Pancreas (tissue), 10 donors: ENCODE measurements at regions not wholly inside any gene's neighbourhood (a gene's known extent, or its start where the extent isn't known, plus 50 kb on each side); places are given as distances from the start of the nearest gene placed in this dataset.

Experiments
- ATAC-seq, 4 donors: fragments of 200-7000 bp; cut with Tn5 transposase; one replicate each; pipeline versions ENCODE4 v1.8.0 to v1.9.1; 2020; ENCODE audit warnings: mild to moderate bottlenecking in 4 of 4, moderate library complexity in 4 of 4
- DNase-seq, 6 donors: peaks; one replicate each; pipeline ENCODE4 v3.0.0-alpha.2; 2020
- FAIRE-seq: peaks from 2 replicates; lab custom pipeline; 2012; peaks lifted over from hg19 to GRCh38; lab: Jason Lieb, UNC
- H3K27ac ChIP-seq, 4 donors: fragments of 200-600 bp; sonication (generic); 1 replicate in 3 of 4; 2 replicates in 1 of 4; pipeline versions ENCODE4 v1.5.0 to v1.8.0; 2020
- H3K27me3 ChIP-seq, 4 donors: fragments of 200-600 bp; one replicate each; pipeline ENCODE4 v1.8.0; 2021
- H3K36me3 ChIP-seq, 3 donors: fragments of 200-600 bp; sonication (generic) in 1 of 3; one replicate each; pipeline versions ENCODE4 v1.5.0 to v1.8.0; 2020 to 2021
- H3K4me1 ChIP-seq, 3 donors: fragments of 200-600 bp; one replicate each; pipeline ENCODE4 v1.8.0; 2021
- H3K4me3 ChIP-seq, 4 donors: fragments of 200-600 bp; sonication (generic) in 2 of 4; one replicate each; pipeline versions ENCODE4 v1.5.0 to v1.8.0; 2020 to 2021
- H3K9me3 ChIP-seq, 4 donors: fragments of 200-600 bp; one replicate each; pipeline ENCODE4 v1.8.0; 2021
- CTCF ChIP-seq, 4 donors: fragments of 200-600 bp; sonication (generic) in 3 of 4; IDR thresholded peaks; one replicate each; pipeline versions ENCODE4 v1.5.0 to v1.8.0; 2021; ENCODE audit warnings: antibody characterized with exemption in 4 of 4
- WGBS, 2 donors: extraction: QIAGEN DNeasy Blood & Tissue Kit; methylation state at CpG; one replicate each; pipeline ENCODE4 v1.1.7; 2013; 5-methylcytosine and 5-hydroxymethylcytosine counted together
- intact Hi-C, 3 donors: fragments of 100-400 bp; cut with DNase I; formaldehyde crosslinking; loops; one replicate each; pipeline versions ENCODE4 v1.11.1 to v1.14.2; 2022
- donor health status: healthy with polysubstance abuse.
- donor health status: DM: no; HTN: no; CAD: no; lungs with moderate emphysema.
- donor health status: DM: no; HTN: no; CAD: no.
- donor health status: control.
- donor health status: control.
- donor health status: Bipolar disorder and iron deficiency.
- donor health status: DM: yes; HTN: yes; CAD: no.
- donor health status: DM: no; HTN: no; CAD: no.
- donor health status: DM: no; HTN: no; CAD: no.
- donor health status: DM: yes; HTN: yes; CAD: no.

- Histone ChIP-seq H3K27ac (no peak overlapping the region), H3K27me3 (no peaks in the 10 kb centered on the region), H3K9me3 (no peaks in the 10 kb centered on the region), H3K4me1 (peaks cover 0 to 3% (median 0%) of the 10 kb centered on the region in 3 donors), H3K36me3 (no peaks in the 10 kb centered on the region), H3K4me3 (no peak overlapping the region)
- 70 to 86% methylated on average over 2 of the region's 2 CpGs for WGBS, 2 donors
- DNase-seq, result no peak
- no peak for FAIRE-seq
- no peak for TF ChIP-seq CTCF (IDR thresholded peaks at IDR 0.05)
- intact Hi-C loops, result no loop called here
- ATAC-seq, result no peak
Observed at GRCh38 chr15:85302271-85302670, 78.1 kb upstream of the AKAP13 start.

- Histone ChIP-seq H3K27ac (no peak overlapping the region), H3K27me3 (no peaks in the 10 kb centered on the region), H3K36me3 (no peaks in the 10 kb centered on the region), H3K4me3 (no peak overlapping the region), H3K9me3 (no peaks in the 10 kb centered on the region), H3K4me1 (peaks cover 0 to 9% (median 0%) of the 10 kb centered on the region in 3 donors)
- 82 to 94% methylated on average over 2 of the region's 2 CpGs for WGBS, 2 donors
- DNase-seq (no peak), FAIRE-seq (no peak), ATAC-seq (no peak)
- no peak for TF ChIP-seq CTCF (IDR thresholded peaks at IDR 0.05)
- intact Hi-C loops, result no loop called here
Observed at GRCh38 chr15:85305050-85305449, 75.4 kb upstream of the AKAP13 start.

- Histone ChIP-seq H3K36me3 (no peaks in the 10 kb centered on the region), H3K4me1 (peaks cover 0 to 9% (median 0%) of the 10 kb centered on the region in 3 donors), H3K4me3 (no peak overlapping the region), H3K27me3 (no peaks in the 10 kb centered on the region), H3K9me3 (no peaks in the 10 kb centered on the region), H3K27ac (peak overlapping the region in 2 of 4 donors; percentile 64 to 76)
- ATAC-seq, result peak; percentile 69 to 81 (median 75)
- TF ChIP-seq CTCF (IDR thresholded peaks at IDR 0.05), result no peak
- peak; percentile 36 to 84 (median 71) for DNase-seq
- FAIRE-seq, result no peak
- intact Hi-C loops, result no loop called here
- WGBS, 2 donors, result 53 to 62% methylated on average over 5 of the region's 5 CpGs
Observed at GRCh38 chr15:85306946-85307686, 73.3 kb upstream of the AKAP13 start.

GRCh38 chr15:85307687-85308045, 72.7 kb upstream of the AKAP13 start:
- ATAC-seq, result peak; percentile 83 to 93 (median 90)
- no peaks in the 10 kb centered on the region for H3K9me3 ChIP-seq
- H3K4me3 ChIP-seq, result no peak overlapping the region
- WGBS, 2 donors, result 54 to 62% methylated on average over 2 of the region's 2 CpGs
- H3K27ac ChIP-seq, result peak overlapping the region in 2 of 4 donors; percentile 64 to 76
- peak in 4 of 6 donors; percentile 62 to 87 (median 74) for DNase-seq
- FAIRE-seq, result no peak
- TF ChIP-seq CTCF (IDR thresholded peaks at IDR 0.05), result no peak
- H3K36me3 ChIP-seq, result no peaks in the 10 kb centered on the region
- intact Hi-C loops, result no loop called here
- H3K4me1 ChIP-seq, result peaks cover 0 to 9% (median 0%) of the 10 kb centered on the region in 3 donors
- no peaks in the 10 kb centered on the region for H3K27me3 ChIP-seq

GRCh38 chr15:85311647-85312046, 68.8 kb upstream of the AKAP13 start:
- Histone ChIP-seq H3K4me3 (no peak overlapping the region), H3K9me3 (no peaks in the 10 kb centered on the region), H3K27ac (no peak overlapping the region), H3K27me3 (no peaks in the 10 kb centered on the region), H3K4me1 (peaks cover 0 to 6% (median 0%) of the 10 kb centered on the region in 3 donors), H3K36me3 (no peaks in the 10 kb centered on the region)
- intact Hi-C loops, result no loop called here
- no peak for TF ChIP-seq CTCF (IDR thresholded peaks at IDR 0.05)
- no peak for FAIRE-seq
- DNase-seq, result no peak
- WGBS, 2 donors, result 61 to 70% methylated on average over 2 of the region's 2 CpGs
- ATAC-seq, result no peak
